SK-N-SH treated with all-trans-retinoic acid at 6 μM for 48 hours (cell line): ENCODE measurements at regions not wholly inside any gene's neighbourhood (a gene's known extent, or its start where the extent isn't known, plus 50 kb on each side); places are given as distances from the start of the nearest gene placed in this dataset.

ENCODE experiments used
- ARNTL ChIP-seq: fragments of 450-650 bp; formaldehyde crosslinking; IDR thresholded peaks from 2 replicates; pipeline ENCODE4 v1.5.0; 2020; ENCODE audit warnings: low read depth, mild to moderate bottlenecking, moderate library complexity, borderline replicate concordance
- BACH2 ChIP-seq: fragments of 250-450 bp; sonication (Bioruptor Pico); IDR thresholded peaks from 2 replicates; pipeline ENCODE4 v1.9.0; 2021; ENCODE audit warnings: mild to moderate bottlenecking, borderline replicate concordance
- CSDC2 ChIP-seq: fragments of 250-450 bp; sonication (Bioruptor Pico); IDR thresholded peaks from 2 replicates; pipeline ENCODE4 v1.5.0; 2020; ENCODE audit warnings: mild to moderate bottlenecking, moderate library complexity
- GLIS3 ChIP-seq: fragments of 250-450 bp; sonication (Bioruptor Pico); IDR thresholded peaks from 2 replicates; pipeline ENCODE4 v1.5.0; 2020; ENCODE audit warnings: mild to moderate bottlenecking, moderate library complexity
- OSR1 ChIP-seq: fragments of 250-450 bp; sonication (Bioruptor Pico); IDR thresholded peaks from 2 replicates; pipeline ENCODE4 v1.8.0; 2022; ENCODE audit warnings: moderate library complexity, mild to moderate bottlenecking, inconsistent platforms
- RARB ChIP-seq: fragments of 250-450 bp; sonication (Bioruptor Pico); IDR thresholded peaks from 2 replicates; pipeline ENCODE4 v1.8.0; 2021; ENCODE audit warnings: mild to moderate bottlenecking, moderate library complexity
- SNAI2 ChIP-seq: fragments of 250-450 bp; sonication (Bioruptor Pico); IDR thresholded peaks from 2 replicates; pipeline ENCODE4 v1.5.0; 2020; ENCODE audit warnings: mild to moderate bottlenecking, moderate library complexity
- ZFP30 ChIP-seq: fragments of 450-650 bp; formaldehyde crosslinking; IDR thresholded peaks from 2 replicates; pipeline ENCODE4 v1.5.0; 2022; ENCODE audit warnings: mild to moderate bottlenecking, moderate library complexity
- ZNF8 ChIP-seq: fragments of 450-650 bp; formaldehyde crosslinking; IDR thresholded peaks from 2 replicates; pipeline ENCODE4 v1.5.0; 2020; ENCODE audit warnings: mild to moderate bottlenecking, moderate library complexity
- TF ChIP-seq, protein P1 (sequence below): fragments of 250-450 bp; sonication (Bioruptor Pico); IDR thresholded peaks from 2 replicates; pipeline ENCODE4 v1.5.1; 2020; ENCODE audit warnings: low read depth, mild to moderate bottlenecking, moderate library complexity
- TF ChIP-seq, protein P2 (sequence below): fragments of 250-450 bp; sonication (Bioruptor Pico); IDR thresholded peaks from 2 replicates; pipeline ENCODE4 v1.8.0; 2020; ENCODE audit warnings: mild to moderate bottlenecking, moderate library complexity, borderline replicate concordance
- TF ChIP-seq, protein P3 (sequence below): fragments of 250-450 bp; sonication (Bioruptor Pico); IDR thresholded peaks from 2 replicates; pipeline ENCODE4 v1.5.0; 2020; ENCODE audit warnings: mild to moderate bottlenecking, moderate library complexity

DNA sequence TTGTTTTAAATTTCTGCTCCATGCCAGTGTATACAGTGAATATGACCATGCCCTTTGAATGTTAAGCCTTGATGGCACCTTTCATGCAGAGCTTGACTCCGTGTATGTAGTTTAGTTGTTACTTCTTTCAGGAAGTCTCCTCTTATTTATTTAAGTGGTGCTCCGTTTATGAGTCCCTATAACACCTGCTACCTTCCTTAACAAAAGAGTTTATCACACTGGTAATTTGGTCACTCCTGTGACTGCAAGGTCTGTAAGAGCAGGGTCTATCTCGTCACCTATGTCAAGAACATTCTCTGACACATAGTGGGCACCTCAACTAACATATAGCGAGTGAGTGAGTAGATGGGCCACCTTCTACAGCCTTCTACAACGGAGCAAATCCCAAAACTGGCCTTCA, 152.5 kb downstream of the CCDC34 start:
- TF ChIP-seq, protein P1, sequence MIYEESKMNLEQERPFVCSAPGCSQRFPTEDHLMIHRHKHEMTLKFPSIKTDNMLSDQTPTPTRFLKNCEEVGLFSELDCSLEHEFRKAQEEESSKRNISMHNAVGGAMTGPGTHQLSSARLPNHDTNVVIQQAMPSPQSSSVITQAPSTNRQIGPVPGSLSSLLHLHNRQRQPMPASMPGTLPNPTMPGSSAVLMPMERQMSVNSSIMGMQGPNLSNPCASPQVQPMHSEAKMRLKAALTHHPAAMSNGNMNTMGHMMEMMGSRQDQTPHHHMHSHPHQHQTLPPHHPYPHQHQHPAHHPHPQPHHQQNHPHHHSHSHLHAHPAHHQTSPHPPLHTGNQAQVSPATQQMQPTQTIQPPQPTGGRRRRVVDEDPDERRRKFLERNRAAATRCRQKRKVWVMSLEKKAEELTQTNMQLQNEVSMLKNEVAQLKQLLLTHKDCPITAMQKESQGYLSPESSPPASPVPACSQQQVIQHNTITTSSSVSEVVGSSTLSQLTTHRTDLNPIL (CRISPR knock-in tag) = no peak
- TF ChIP-seq ZFP30 (CRISPR knock-in tag) (no peak), RARB (CRISPR knock-in tag) (no peak), ARNTL (no peak), OSR1 (no peak), GLIS3 (CRISPR knock-in tag) (no peak), BACH2 (CRISPR knock-in tag) (no peak), CSDC2 (no peak), SNAI2 (CRISPR knock-in tag) (no peak), ZNF8 (CRISPR knock-in tag) (no peak)
- TF ChIP-seq, protein P2, sequence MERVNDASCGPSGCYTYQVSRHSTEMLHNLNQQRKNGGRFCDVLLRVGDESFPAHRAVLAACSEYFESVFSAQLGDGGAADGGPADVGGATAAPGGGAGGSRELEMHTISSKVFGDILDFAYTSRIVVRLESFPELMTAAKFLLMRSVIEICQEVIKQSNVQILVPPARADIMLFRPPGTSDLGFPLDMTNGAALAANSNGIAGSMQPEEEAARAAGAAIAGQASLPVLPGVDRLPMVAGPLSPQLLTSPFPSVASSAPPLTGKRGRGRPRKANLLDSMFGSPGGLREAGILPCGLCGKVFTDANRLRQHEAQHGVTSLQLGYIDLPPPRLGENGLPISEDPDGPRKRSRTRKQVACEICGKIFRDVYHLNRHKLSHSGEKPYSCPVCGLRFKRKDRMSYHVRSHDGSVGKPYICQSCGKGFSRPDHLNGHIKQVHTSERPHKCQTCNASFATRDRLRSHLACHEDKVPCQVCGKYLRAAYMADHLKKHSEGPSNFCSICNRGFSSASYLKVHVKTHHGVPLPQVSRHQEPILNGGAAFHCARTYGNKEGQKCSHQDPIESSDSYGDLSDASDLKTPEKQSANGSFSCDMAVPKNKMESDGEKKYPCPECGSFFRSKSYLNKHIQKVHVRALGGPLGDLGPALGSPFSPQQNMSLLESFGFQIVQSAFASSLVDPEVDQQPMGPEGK (CRISPR knock-in tag) = no peak
- TF ChIP-seq, protein P3, sequence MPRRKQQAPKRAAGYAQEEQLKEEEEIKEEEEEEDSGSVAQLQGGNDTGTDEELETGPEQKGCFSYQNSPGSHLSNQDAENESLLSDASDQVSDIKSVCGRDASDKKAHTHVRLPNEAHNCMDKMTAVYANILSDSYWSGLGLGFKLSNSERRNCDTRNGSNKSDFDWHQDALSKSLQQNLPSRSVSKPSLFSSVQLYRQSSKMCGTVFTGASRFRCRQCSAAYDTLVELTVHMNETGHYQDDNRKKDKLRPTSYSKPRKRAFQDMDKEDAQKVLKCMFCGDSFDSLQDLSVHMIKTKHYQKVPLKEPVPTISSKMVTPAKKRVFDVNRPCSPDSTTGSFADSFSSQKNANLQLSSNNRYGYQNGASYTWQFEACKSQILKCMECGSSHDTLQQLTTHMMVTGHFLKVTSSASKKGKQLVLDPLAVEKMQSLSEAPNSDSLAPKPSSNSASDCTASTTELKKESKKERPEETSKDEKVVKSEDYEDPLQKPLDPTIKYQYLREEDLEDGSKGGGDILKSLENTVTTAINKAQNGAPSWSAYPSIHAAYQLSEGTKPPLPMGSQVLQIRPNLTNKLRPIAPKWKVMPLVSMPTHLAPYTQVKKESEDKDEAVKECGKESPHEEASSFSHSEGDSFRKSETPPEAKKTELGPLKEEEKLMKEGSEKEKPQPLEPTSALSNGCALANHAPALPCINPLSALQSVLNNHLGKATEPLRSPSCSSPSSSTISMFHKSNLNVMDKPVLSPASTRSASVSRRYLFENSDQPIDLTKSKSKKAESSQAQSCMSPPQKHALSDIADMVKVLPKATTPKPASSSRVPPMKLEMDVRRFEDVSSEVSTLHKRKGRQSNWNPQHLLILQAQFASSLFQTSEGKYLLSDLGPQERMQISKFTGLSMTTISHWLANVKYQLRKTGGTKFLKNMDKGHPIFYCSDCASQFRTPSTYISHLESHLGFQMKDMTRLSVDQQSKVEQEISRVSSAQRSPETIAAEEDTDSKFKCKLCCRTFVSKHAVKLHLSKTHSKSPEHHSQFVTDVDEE (CRISPR knock-in tag) = no peak
